ENCODE measurements at regions not wholly inside any gene's neighbourhood (a gene's known extent, or its start where the extent isn't known, plus 50 kb on each side); places are given as distances from the start of the nearest gene placed in this dataset.
"Not testable (repeated sequence)": the region's sequence is repeated elsewhere in the genome, so short reads cannot be mapped to it uniquely, and the experiment has no call there.

DNA sequence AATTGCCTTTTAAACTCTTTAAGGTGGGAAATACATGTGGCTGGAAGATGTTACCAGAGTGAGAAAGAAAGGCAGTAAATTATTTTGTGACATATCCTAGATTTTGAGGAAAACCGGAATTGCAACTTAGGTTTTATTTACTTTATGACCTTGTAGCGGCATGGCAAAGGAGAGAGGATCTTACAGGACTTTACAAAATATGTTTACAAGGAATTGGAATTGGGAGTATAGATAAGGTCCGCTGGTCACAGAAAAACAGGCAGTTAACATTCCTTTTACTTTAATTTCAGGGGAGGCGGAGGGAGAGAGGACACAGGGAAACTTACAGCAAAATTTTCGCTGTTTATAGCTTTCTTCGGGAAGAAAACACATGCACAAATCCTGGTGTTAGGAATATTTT is 784.2 kb upstream of the AGA start:
- TF ChIP-seq TCF7L2 (IDR thresholded peaks at IDR 0.05; ENCODE audit: low read depth, low read length); ZNF549 (CRISPR knock-in tag; IDR thresholded peaks at IDR 0.05); ZBTB21 (CRISPR knock-in tag; IDR thresholded peaks at IDR 0.05); POLR2A (IDR thresholded peaks at IDR 0.05; ENCODE audit: insufficient read depth in 1 of 2, low read depth in 2 of 2, low read length in 2 of 2); MLLT10 (CRISPR knock-in tag; IDR thresholded peaks at IDR 0.05); HDAC2 (CRISPR knock-in tag; IDR thresholded peaks at IDR 0.05); CBX5 (CRISPR knock-in tag; IDR thresholded peaks at IDR 0.05; ENCODE audit: borderline replicate concordance); TAF15 (IDR thresholded peaks at IDR 0.05; ENCODE audit: low read depth, low read length, poor library complexity, severe bottlenecking); ZNF335 (CRISPR knock-in tag; IDR thresholded peaks at IDR 0.05): not testable (repeated sequence)
- TF ChIP-seq, protein P1, sequence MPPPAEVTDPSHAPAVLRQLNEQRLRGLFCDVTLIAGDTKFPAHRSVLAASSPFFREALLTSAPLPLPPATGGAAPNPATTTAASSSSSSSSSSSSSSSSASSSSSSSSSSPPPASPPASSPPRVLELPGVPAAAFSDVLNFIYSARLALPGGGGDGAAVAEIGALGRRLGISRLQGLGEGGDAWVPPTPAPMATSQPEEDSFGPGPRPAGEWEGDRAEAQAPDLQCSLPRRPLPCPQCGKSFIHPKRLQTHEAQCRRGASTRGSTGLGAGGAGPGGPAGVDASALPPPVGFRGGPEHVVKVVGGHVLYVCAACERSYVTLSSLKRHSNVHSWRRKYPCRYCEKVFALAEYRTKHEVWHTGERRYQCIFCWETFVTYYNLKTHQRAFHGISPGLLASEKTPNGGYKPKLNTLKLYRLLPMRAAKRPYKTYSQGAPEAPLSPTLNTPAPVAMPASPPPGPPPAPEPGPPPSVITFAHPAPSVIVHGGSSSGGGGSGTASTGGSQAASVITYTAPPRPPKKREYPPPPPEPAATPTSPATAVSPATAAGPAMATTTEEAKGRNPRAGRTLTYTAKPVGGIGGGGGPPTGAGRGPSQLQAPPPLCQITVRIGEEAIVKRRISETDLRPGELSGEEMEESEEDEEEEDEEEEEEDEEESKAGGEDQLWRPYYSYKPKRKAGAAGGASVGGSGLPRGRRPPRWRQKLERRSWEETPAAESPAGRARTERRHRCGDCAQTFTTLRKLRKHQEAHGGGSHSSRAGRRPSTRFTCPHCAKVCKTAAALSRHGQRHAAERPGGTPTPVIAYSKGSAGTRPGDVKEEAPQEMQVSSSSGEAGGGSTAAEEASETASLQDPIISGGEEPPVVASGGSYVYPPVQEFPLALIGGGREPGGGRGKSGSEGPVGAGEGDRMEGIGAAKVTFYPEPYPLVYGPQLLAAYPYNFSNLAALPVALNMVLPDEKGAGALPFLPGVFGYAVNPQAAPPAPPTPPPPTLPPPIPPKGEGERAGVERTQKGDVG (CRISPR knock-in tag; IDR thresholded peaks at IDR 0.05; ENCODE audit: borderline replicate concordance): not testable (repeated sequence)
- TF ChIP-seq, protein P2, sequence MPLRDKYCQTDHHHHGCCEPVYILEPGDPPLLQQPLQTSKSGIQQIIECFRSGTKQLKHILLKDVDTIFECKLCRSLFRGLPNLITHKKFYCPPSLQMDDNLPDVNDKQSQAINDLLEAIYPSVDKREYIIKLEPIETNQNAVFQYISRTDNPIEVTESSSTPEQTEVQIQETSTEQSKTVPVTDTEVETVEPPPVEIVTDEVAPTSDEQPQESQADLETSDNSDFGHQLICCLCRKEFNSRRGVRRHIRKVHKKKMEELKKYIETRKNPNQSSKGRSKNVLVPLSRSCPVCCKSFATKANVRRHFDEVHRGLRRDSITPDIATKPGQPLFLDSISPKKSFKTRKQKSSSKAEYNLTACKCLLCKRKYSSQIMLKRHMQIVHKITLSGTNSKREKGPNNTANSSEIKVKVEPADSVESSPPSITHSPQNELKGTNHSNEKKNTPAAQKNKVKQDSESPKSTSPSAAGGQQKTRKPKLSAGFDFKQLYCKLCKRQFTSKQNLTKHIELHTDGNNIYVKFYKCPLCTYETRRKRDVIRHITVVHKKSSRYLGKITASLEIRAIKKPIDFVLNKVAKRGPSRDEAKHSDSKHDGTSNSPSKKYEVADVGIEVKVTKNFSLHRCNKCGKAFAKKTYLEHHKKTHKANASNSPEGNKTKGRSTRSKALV (CRISPR knock-in tag; IDR thresholded peaks at IDR 0.05): not testable (repeated sequence)
- TF ChIP-seq, protein P3, sequence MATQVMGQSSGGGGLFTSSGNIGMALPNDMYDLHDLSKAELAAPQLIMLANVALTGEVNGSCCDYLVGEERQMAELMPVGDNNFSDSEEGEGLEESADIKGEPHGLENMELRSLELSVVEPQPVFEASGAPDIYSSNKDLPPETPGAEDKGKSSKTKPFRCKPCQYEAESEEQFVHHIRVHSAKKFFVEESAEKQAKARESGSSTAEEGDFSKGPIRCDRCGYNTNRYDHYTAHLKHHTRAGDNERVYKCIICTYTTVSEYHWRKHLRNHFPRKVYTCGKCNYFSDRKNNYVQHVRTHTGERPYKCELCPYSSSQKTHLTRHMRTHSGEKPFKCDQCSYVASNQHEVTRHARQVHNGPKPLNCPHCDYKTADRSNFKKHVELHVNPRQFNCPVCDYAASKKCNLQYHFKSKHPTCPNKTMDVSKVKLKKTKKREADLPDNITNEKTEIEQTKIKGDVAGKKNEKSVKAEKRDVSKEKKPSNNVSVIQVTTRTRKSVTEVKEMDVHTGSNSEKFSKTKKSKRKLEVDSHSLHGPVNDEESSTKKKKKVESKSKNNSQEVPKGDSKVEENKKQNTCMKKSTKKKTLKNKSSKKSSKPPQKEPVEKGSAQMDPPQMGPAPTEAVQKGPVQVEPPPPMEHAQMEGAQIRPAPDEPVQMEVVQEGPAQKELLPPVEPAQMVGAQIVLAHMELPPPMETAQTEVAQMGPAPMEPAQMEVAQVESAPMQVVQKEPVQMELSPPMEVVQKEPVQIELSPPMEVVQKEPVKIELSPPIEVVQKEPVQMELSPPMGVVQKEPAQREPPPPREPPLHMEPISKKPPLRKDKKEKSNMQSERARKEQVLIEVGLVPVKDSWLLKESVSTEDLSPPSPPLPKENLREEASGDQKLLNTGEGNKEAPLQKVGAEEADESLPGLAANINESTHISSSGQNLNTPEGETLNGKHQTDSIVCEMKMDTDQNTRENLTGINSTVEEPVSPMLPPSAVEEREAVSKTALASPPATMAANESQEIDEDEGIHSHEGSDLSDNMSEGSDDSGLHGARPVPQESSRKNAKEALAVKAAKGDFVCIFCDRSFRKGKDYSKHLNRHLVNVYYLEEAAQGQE (IDR thresholded peaks at IDR 0.05; ENCODE audit: borderline replicate concordance in 1 of 2, low read depth in 1 of 2, low read length in 2 of 2): not testable (repeated sequence)

All from HepG2 (cell line).